Naive thymus-derived CD4-positive, alpha-beta T cell (primary cell): ENCODE measurements at regions not wholly inside any gene's neighbourhood (a gene's known extent, or its start where the extent isn't known, plus 50 kb on each side); places are given as distances from the start of the nearest gene placed in this dataset.

Source experiments
- ATAC-seq: fragments of 150-1000 bp; cut with Tn5 transposase; 2 replicates; pipeline ENCODE4 v1.10.0; 2021; ENCODE audit warnings: mild to moderate bottlenecking, moderate library complexity
- CTCF ChIA-PET: fragments of 350-600 bp; sonication (Branson Sonifier 250); formaldehyde crosslinking; loops from one replicate; lab custom pipeline; 2021; ENCODE audit warnings: antibody characterized with exemption; lab: Charles Lee
- POLR2A ChIA-PET: fragments of 350-600 bp; sonication (Branson Sonifier 250); formaldehyde crosslinking; loops from one replicate; lab custom pipeline; 2021; ENCODE audit warnings: antibody characterized with exemption, inconsistent platforms; lab: Charles Lee
- DNase-seq, 9 donors: peaks; one replicate each; pipeline versions ENCODE4 v3.0.0 to v3.0.0-alpha.2; 2020 to 2022; ENCODE audit warnings: mixed read lengths in 1 of 9
- H3K27ac ChIP-seq: one replicate; pipeline ENCODE4 v1.7.0; 2013; ENCODE audit warnings: mild to moderate bottlenecking, low read depth, low read length, moderate library complexity
- H3K27me3 ChIP-seq, 2 donors: one replicate each; pipeline ENCODE4 v1.7.0; 2013; ENCODE audit warnings: low read length in 2 of 2, mild to moderate bottlenecking in 2 of 2, moderate library complexity in 2 of 2; ENCODE audit not compliant: control insufficient read depth in 2 of 2, insufficient read depth in 2 of 2
- H3K36me3 ChIP-seq, 3 experiments: 1 replicate in 2 of 3; 2 replicates in 1 of 3; pipeline ENCODE4 v1.7.0; 2013; ENCODE audit warnings: low read length in 3 of 3, mild to moderate bottlenecking in 3 of 3, moderate library complexity in 1 of 3; ENCODE audit not compliant: insufficient read depth in 3 of 3, control insufficient read depth in 2 of 3
- H3K4me1 ChIP-seq, 2 donors: one replicate each; pipeline ENCODE4 v1.7.0; 2013; ENCODE audit warnings: low read length in 2 of 2, mild to moderate bottlenecking in 2 of 2, moderate library complexity in 1 of 2; ENCODE audit not compliant: control insufficient read depth in 2 of 2, insufficient read depth in 2 of 2
- H3K4me3 ChIP-seq: 2 replicates; pipeline ENCODE4 v1.7.0; 2013; ENCODE audit warnings: mild to moderate bottlenecking, low read length
- H3K9me3 ChIP-seq, 3 experiments: 1 replicate in 2 of 3; 2 replicates in 1 of 3; pipeline ENCODE4 v1.7.0; 2013; ENCODE audit warnings: low read length in 3 of 3; ENCODE audit not compliant: control insufficient read depth in 2 of 3
- H3K27ac Mint-ChIP-seq, 9 donors: one replicate each; pipeline ENCODE4 v1.8.0; 2020 to 2022; ENCODE audit warnings: mixed read lengths in 9 of 9, mild to moderate bottlenecking in 8 of 9, moderate library complexity in 5 of 9, inconsistent platforms in 2 of 9
- H3K27me3 Mint-ChIP-seq, 5 donors: one replicate each; pipeline ENCODE4 v1.8.0; 2021 to 2022; ENCODE audit warnings: mixed read lengths in 5 of 5, mild to moderate bottlenecking in 1 of 5
- H3K36me3 Mint-ChIP-seq, 5 donors: one replicate each; pipeline ENCODE4 v1.8.0; 2020 to 2022; ENCODE audit warnings: mixed read lengths in 5 of 5, mild to moderate bottlenecking in 3 of 5, inconsistent platforms in 1 of 5
- H3K4me1 Mint-ChIP-seq, 7 donors: one replicate each; pipeline ENCODE4 v1.8.0; 2020 to 2022; ENCODE audit warnings: mixed read lengths in 7 of 7, mild to moderate bottlenecking in 3 of 7, inconsistent platforms in 1 of 7
- H3K4me3 Mint-ChIP-seq, 10 donors: one replicate each; pipeline ENCODE4 v1.8.0; 2020 to 2022; ENCODE audit warnings: mild to moderate bottlenecking in 10 of 10, mixed read lengths in 10 of 10, moderate library complexity in 6 of 10, inconsistent platforms in 2 of 10
- H3K9me3 Mint-ChIP-seq, 11 donors: one replicate each; pipeline ENCODE4 v1.8.0; 2020 to 2022; ENCODE audit warnings: mixed read lengths in 11 of 11, mild to moderate bottlenecking in 4 of 11, inconsistent platforms in 1 of 11, moderate library complexity in 1 of 11
- intact Hi-C, 2 donors: fragments of 100-400 bp; cut with micrococcal nuclease; formaldehyde crosslinking; loops; one replicate each; pipeline ENCODE4 v1.15.1; 2023

DNA sequence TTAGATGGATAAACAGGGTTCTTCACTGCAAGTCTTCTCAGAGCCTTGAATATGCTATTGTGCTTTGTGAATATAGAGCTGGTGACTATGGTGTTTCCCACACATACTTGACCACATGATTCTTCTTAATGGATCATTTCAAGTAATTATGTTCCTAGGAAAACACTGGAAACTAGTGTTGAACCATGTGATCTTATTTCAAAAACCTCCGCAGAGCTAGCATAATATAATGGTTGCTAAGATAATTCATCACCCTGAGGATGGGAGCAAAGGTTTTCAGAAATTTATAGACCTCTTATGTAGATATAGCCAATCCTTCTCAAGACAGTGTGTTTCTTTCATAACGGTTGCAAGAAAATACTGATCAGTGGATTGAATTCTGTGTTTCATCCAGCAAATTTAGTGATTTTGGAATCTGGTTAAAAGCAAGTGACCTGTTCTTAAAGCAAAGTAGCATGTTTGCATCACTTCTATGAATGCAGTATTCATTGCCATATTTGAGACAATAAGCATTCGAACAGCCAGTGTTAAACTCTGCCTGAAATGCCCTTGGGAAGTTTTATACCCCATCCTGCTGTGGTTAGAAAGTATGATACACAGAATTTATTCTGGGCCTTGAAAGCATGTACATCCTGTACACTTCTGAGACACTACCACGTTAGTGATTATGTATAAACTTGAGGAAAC, 341.0 kb upstream of the E2F7 start:
- POLR2A ChIA-PET: no interaction called here
- CTCF ChIA-PET: no interaction called here

DNA sequence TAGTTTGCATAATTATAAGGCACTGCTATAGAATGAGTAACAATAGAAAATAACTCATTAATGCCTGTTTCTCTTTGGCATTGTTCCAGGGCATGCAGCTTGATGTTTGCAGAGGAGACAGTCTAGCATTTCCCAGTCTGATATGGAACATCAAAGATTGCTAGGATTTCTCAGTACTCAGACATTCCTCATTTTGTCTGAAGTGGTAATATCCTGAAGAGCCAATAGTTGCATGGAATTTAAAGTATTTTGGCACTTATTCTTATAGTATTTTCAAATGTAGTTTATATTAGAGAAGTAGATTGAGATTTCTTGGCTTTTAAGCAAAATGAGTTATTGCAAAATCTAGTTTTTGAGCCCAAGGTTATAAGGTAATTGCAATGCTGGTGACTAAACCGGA, 337.3 kb upstream of the E2F7 start:
- intact Hi-C loops: no loop called here
- CTCF ChIA-PET: no interaction called here
- POLR2A ChIA-PET: no interaction called here
- H3K27ac ChIP-seq: no peak overlapping the region
- no peak for DNase-seq
- no peaks in the 10 kb centered on the region for H3K27me3 ChIP-seq
- H3K9me3 ChIP-seq: no peaks in the 10 kb centered on the region
- H3K4me1 ChIP-seq: no peaks in the 10 kb centered on the region
- no peaks in the 10 kb centered on the region for H3K36me3 Mint-ChIP-seq
- H3K4me3 ChIP-seq: no peak overlapping the region
- no peaks in the 10 kb centered on the region for H3K4me1 Mint-ChIP-seq
- ATAC-seq: no peak
- H3K9me3 Mint-ChIP-seq: peaks cover 0 to 6% (median 0%) of the 10 kb centered on the region in 11 donors
- no peak overlapping the region for H3K4me3 Mint-ChIP-seq
- H3K36me3 ChIP-seq: no peaks in the 10 kb centered on the region
- no peaks in the 10 kb centered on the region for H3K27me3 Mint-ChIP-seq
- no peak overlapping the region for H3K27ac Mint-ChIP-seq

More for the DNA sequence above, 341.0 kb upstream of the E2F7 start:
- DNase-seq (no peak), ATAC-seq (no peak)
- no peaks in the 10 kb centered on the region for H3K9me3 ChIP-seq
- no peaks in the 10 kb centered on the region for H3K36me3 ChIP-seq
- no peak overlapping the region for H3K27ac Mint-ChIP-seq
- H3K9me3 Mint-ChIP-seq: peaks cover 0 to 1% (median 0%) of the 10 kb centered on the region in 11 donors
- no peaks in the 10 kb centered on the region for H3K36me3 Mint-ChIP-seq
- no peak overlapping the region for H3K27ac ChIP-seq
- H3K4me1 ChIP-seq: no peaks in the 10 kb centered on the region
- no peaks in the 10 kb centered on the region for H3K27me3 ChIP-seq
- no peak overlapping the region for H3K4me3 Mint-ChIP-seq
- intact Hi-C loops: no loop called here
- H3K4me3 ChIP-seq: no peak overlapping the region
- H3K27me3 Mint-ChIP-seq: no peaks in the 10 kb centered on the region
- H3K4me1 Mint-ChIP-seq: no peaks in the 10 kb centered on the region

DNA sequence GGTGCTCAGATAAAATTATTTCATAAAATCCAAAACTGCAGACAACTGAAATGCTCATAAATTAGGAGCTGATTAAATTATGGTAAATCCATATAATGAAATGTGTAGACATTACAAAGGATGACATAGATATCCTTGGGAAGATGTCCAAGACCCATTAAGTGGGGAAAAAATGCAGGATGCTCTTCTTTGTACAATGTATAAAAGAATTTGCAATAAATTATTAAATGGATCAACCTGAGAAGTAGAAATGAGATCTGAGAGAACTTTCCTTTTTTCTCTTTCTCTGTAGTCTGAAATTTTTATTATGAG, 336.4 kb upstream of the E2F7 start:
- no peak for ATAC-seq

DNA sequence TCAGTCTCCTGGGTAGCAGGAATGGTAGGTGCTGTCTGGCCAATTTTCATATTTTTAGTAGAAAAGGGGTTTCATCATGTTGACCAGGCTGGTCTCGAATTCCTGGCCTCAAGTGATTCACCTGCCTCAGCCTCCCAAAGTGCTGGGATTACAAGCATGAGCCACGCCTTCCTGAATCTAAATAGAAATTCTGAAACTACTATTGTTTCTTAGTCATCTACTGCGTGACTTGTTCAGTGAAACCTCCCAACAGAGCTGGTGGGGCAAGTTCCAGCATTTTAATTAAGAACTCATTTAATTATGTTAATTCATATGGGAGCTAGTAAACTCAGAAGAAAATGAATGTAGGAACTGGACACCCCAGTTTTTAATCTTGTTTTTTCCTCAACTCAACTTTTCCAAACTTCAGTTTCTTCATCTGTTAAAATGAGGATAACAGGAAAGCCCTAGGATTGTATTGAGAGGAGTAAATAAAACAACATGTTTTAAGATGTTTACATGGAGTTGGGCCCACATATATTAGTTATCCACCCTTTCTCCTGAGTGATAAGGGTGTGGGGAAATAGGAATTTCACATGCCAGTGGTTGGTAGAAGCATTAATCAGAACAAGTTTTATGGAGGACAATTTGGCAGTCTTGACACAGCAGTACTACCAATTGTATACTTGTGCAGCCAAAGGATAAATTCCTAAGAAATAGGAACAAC, 335.8 kb upstream of the E2F7 start:
- Histone ChIP-seq H3K27me3 (no peaks in the 10 kb centered on the region), H3K4me3 (no peak overlapping the region), H3K36me3 (no peaks in the 10 kb centered on the region), H3K27ac (no peak overlapping the region), H3K4me1 (no peaks in the 10 kb centered on the region), H3K9me3 (no peaks in the 10 kb centered on the region)
- ATAC-seq (no peak), DNase-seq (no peak)
- POLR2A ChIA-PET: no interaction called here
- intact Hi-C loops: no loop called here
- H3K9me3 Mint-ChIP-seq: peaks cover 0 to 11% (median 0%) of the 10 kb centered on the region in 11 donors
- H3K4me1 Mint-ChIP-seq: no peaks in the 10 kb centered on the region
- CTCF ChIA-PET: no interaction called here
- no peaks in the 10 kb centered on the region for H3K36me3 Mint-ChIP-seq
- no peak overlapping the region for H3K27ac Mint-ChIP-seq
- no peak overlapping the region for H3K4me3 Mint-ChIP-seq
- H3K27me3 Mint-ChIP-seq: no peaks in the 10 kb centered on the region

More for the DNA sequence above, 336.4 kb upstream of the E2F7 start:
- no peaks in the 10 kb centered on the region for H3K4me1 Mint-ChIP-seq
- H3K9me3 ChIP-seq: no peaks in the 10 kb centered on the region
- POLR2A ChIA-PET: no interaction called here
- CTCF ChIA-PET: no interaction called here
- H3K4me3 ChIP-seq: no peak overlapping the region
- H3K4me1 ChIP-seq: no peaks in the 10 kb centered on the region
- intact Hi-C loops: no loop called here
- H3K27me3 Mint-ChIP-seq: no peaks in the 10 kb centered on the region
- no peaks in the 10 kb centered on the region for H3K27me3 ChIP-seq
- H3K36me3 Mint-ChIP-seq: no peaks in the 10 kb centered on the region
- H3K27ac Mint-ChIP-seq: no peak overlapping the region
- peaks cover 0 to 11% (median 0%) of the 10 kb centered on the region in 11 donors for H3K9me3 Mint-ChIP-seq
- no peaks in the 10 kb centered on the region for H3K36me3 ChIP-seq
- no peak overlapping the region for H3K4me3 Mint-ChIP-seq
- H3K27ac ChIP-seq: no peak overlapping the region
- no peak for DNase-seq

DNA sequence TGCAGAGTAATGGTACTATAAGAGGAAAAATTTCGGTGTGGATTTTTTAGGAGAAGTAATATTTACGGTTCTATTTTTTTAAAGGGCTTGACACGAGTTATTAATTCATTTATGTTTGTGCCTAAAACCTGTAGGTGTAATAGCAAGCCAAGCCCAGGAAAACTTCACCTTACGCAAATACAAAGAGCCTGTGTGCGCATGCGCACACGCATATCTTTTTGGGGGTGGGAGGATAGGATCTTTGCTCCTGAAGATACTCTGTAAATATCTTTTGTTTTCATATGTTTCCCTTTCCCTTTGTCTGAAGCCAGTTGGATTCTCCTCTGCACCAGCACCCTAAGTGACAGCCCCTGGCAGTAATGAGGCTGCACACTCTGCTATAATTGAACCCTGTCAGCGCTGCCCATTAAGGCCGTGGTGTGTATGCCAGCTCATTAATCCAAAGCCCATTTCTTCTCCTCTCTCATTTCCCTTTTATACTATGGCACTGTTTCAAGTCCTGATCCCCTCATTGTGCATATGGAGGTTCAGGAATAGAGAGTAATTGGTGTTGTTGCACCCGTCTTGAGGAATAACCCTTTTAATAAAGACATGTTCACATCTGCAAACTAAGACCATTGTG, 327.2 kb upstream of the E2F7 start:
- ChIA-PET POLR2A (no interaction called here), CTCF (no interaction called here)
- intact Hi-C loops: no loop called here
- Histone ChIP-seq H3K27me3 (no peaks in the 10 kb centered on the region), H3K4me1 (no peaks in the 10 kb centered on the region), H3K36me3 (no peaks in the 10 kb centered on the region), H3K9me3 (no peaks in the 10 kb centered on the region), H3K27ac (no peak overlapping the region), H3K4me3 (no peak overlapping the region)
- no peaks in the 10 kb centered on the region for H3K36me3 Mint-ChIP-seq
- DNase-seq (no peak), ATAC-seq (no peak)
- H3K4me1 Mint-ChIP-seq: no peaks in the 10 kb centered on the region
- no peaks in the 10 kb centered on the region for H3K27me3 Mint-ChIP-seq
- H3K27ac Mint-ChIP-seq: no peak overlapping the region
- no peak overlapping the region for H3K4me3 Mint-ChIP-seq
- peaks cover 0 to 14% (median 3%) of the 10 kb centered on the region in 11 donors for H3K9me3 Mint-ChIP-seq

DNA sequence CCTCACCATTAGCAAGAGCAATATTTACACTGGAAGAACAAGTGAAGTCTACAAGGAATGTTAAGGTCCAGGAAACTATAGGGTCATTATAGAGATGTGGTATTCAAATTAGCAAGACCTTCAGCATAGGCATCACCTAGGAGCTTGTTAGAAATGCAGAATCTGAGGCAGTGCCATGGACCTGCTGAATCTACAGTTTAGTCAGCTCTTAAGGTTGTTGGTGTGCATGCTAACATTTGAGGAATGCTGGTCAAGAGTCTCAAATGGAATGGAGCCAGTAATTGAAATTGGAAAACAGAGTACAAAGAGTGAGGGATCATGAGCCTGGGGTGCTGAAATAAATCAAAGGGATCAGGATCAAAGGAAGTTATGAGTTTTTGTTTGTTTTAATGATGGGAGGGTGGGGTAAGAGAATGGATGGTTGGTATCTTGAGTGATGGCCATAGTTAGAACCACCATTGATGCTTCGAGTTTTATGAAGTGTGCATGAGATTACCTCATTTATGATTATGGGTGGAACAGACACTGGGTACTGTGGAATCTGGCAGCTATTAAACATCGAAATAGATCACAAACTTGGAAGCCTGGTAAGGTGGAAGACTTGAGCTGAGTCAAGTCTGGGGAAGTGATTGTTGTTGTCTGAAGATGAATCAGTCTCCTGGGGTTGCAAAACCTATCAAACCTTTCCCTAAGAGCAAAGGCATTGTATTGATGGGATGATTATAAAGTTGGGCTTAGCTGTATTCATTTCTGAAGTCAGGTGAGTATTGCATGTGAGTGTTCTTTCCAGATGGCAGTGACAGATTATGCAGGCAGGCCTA, 323.3 kb upstream of the E2F7 start:
- Histone ChIP-seq H3K27ac (no peak overlapping the region), H3K36me3 (no peaks in the 10 kb centered on the region), H3K27me3 (no peaks in the 10 kb centered on the region), H3K4me1 (no peaks in the 10 kb centered on the region), H3K9me3 (no peaks in the 10 kb centered on the region), H3K4me3 (no peak overlapping the region)
- ATAC-seq (no peak), DNase-seq (no peak)
- peaks cover 0 to 14% (median 0%) of the 10 kb centered on the region in 11 donors for H3K9me3 Mint-ChIP-seq
- intact Hi-C loops: no loop called here
- CTCF ChIA-PET: no interaction called here
- no peaks in the 10 kb centered on the region for H3K27me3 Mint-ChIP-seq
- no peak overlapping the region for H3K4me3 Mint-ChIP-seq
- H3K36me3 Mint-ChIP-seq: no peaks in the 10 kb centered on the region
- POLR2A ChIA-PET: no interaction called here
- H3K27ac Mint-ChIP-seq: no peak overlapping the region
- no peaks in the 10 kb centered on the region for H3K4me1 Mint-ChIP-seq
